ENCODE measurements at regions not wholly inside any gene's neighbourhood (a gene's known extent, or its start where the extent isn't known, plus 50 kb on each side); places are given as distances from the start of the nearest gene placed in this dataset.

GRCh38 chr3:57004229-57004628, 56.2 kb upstream of the SPATA12 start:
- TF ChIP-seq CTCF (IDR thresholded peaks at IDR 0.05): no peak
- no peak for TF ChIP-seq POLR2A (IDR thresholded peaks at IDR 0.05)

Measured in adrenal gland (tissue), 5 donors.